Activated T-helper 1 cell treated with anti-CD3 and anti-CD28 coated beads, Interleukin-12 subunit alpha, Interleukin-12 subunit beta, Interleukin-2, Interleukin-4 antibody, amounts not matched to agents 30 ng/mL and 10 ng/mL and 1 ng/mL, durations not matched to agents 14 hours and 24 hours and 36 hours (primary cell): ENCODE measurements at regions not wholly inside any gene's neighbourhood (a gene's known extent, or its start where the extent isn't known, plus 50 kb on each side); places are given as distances from the start of the nearest gene placed in this dataset.

ENCODE experiments used
- DNase-seq: peaks from one replicate; pipeline ENCODE4 v3.0.0; 2021; ENCODE audit warnings: low spot score
- H3K27ac Mint-ChIP-seq: one replicate; pipeline ENCODE4 v1.8.0; 2021; ENCODE audit warnings: mild to moderate bottlenecking, mixed read lengths
- H3K27me3 Mint-ChIP-seq: one replicate; pipeline ENCODE4 v1.8.0; 2022; ENCODE audit warnings: mild to moderate bottlenecking, moderate library complexity, mixed read lengths; ENCODE audit not compliant: insufficient read depth
- H3K36me3 Mint-ChIP-seq: one replicate; pipeline ENCODE4 v1.8.0; 2021; ENCODE audit warnings: low read depth, mixed read lengths
- H3K4me1 Mint-ChIP-seq: one replicate; pipeline ENCODE4 v1.8.0; 2021; ENCODE audit warnings: low read depth, mixed read lengths
- H3K4me3 Mint-ChIP-seq: one replicate; pipeline ENCODE4 v1.8.0; 2021; ENCODE audit warnings: mild to moderate bottlenecking, moderate library complexity, mixed read lengths
- H3K9me3 Mint-ChIP-seq: one replicate; pipeline ENCODE4 v1.8.0; 2021; ENCODE audit warnings: mixed read lengths
- intact Hi-C: fragments of 100-400 bp; cut with micrococcal nuclease; formaldehyde crosslinking; loops from one replicate; pipeline ENCODE4 v1.15.1; 2024

- Mint-ChIP-seq H3K9me3 (peaks cover 5% of the 10 kb centered on the region), H3K4me1 (no peaks in the 10 kb centered on the region), H3K27me3 (no peaks in the 10 kb centered on the region), H3K36me3 (no peaks in the 10 kb centered on the region), H3K27ac (no peak overlapping the region), H3K4me3 (no peak overlapping the region)
- intact Hi-C loops: no loop called here
- no peak for DNase-seq
These were observed 260.5 kb downstream of the RFC3 start for GRCh38 chr13:34078334-34078999.

- intact Hi-C loops: no loop called here
- Mint-ChIP-seq H3K27me3 (no peaks in the 10 kb centered on the region), H3K27ac (no peak overlapping the region)
These were observed 267.3 kb downstream of the RFC3 start for GRCh38 chr13:34085204-34085603.

DNA sequence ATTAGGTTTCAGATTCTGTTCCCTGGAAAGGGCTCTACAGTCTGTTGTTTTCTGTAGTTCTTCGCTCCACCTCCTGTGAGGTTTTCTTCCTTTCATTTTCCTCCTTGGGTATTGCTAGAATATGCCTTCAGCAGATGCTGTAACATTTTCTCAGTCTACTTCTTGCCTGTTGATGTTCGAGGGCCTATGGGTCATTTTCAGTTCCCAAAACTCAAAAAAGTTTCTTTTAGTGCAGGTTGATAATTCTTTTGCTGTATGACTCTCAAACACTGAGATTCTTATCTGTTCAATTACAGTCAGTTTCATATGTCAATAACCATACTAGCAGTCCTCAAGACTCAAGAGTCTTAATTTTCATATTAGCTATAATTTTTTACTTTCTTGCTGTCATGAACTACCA lies 268.3 kb downstream of the RFC3 start:
- H3K9me3 Mint-ChIP-seq: peaks cover 18% of the 10 kb centered on the region
- no peak overlapping the region for H3K27ac Mint-ChIP-seq
- no peaks in the 10 kb centered on the region for H3K27me3 Mint-ChIP-seq
- H3K4me1 Mint-ChIP-seq: no peaks in the 10 kb centered on the region
- no peak for DNase-seq
- intact Hi-C loops: no loop called here
- no peak overlapping the region for H3K4me3 Mint-ChIP-seq
- H3K36me3 Mint-ChIP-seq: no peaks in the 10 kb centered on the region

More at GRCh38 chr13:34085204-34085603, 267.3 kb downstream of the RFC3 start:
- Mint-ChIP-seq H3K4me3 (no peak overlapping the region), H3K9me3 (peaks cover 18% of the 10 kb centered on the region), H3K36me3 (no peaks in the 10 kb centered on the region), H3K4me1 (no peaks in the 10 kb centered on the region)
- no peak for DNase-seq

GRCh38 chr13:34087791-34088190 lies 269.8 kb downstream of the RFC3 start:
- Mint-ChIP-seq H3K4me3 (no peak overlapping the region), H3K36me3 (no peaks in the 10 kb centered on the region), H3K27me3 (no peaks in the 10 kb centered on the region), H3K4me1 (no peaks in the 10 kb centered on the region), H3K9me3 (peaks cover 18% of the 10 kb centered on the region), H3K27ac (no peak overlapping the region)
- intact Hi-C loops: no loop called here
- DNase-seq: no peak

GRCh38 chr13:34103854-34104253 lies 285.9 kb downstream of the RFC3 start:
- no peaks in the 10 kb centered on the region for H3K27me3 Mint-ChIP-seq
- H3K27ac Mint-ChIP-seq: no peak overlapping the region
- H3K4me1 Mint-ChIP-seq: no peaks in the 10 kb centered on the region
- H3K36me3 Mint-ChIP-seq: no peaks in the 10 kb centered on the region
- H3K4me3 Mint-ChIP-seq: no peak overlapping the region
- no peak for DNase-seq
- intact Hi-C loops: no loop called here
- H3K9me3 Mint-ChIP-seq: peaks cover 8% of the 10 kb centered on the region

GRCh38 chr13:34104853-34105252 lies 286.9 kb downstream of the RFC3 start:
- no peaks in the 10 kb centered on the region for H3K27me3 Mint-ChIP-seq
- H3K4me3 Mint-ChIP-seq: no peak overlapping the region
- no peak overlapping the region for H3K27ac Mint-ChIP-seq
- H3K36me3 Mint-ChIP-seq: no peaks in the 10 kb centered on the region
- DNase-seq: no peak
- intact Hi-C loops: no loop called here
- no peaks in the 10 kb centered on the region for H3K4me1 Mint-ChIP-seq
- peaks cover 10% of the 10 kb centered on the region for H3K9me3 Mint-ChIP-seq

DNA sequence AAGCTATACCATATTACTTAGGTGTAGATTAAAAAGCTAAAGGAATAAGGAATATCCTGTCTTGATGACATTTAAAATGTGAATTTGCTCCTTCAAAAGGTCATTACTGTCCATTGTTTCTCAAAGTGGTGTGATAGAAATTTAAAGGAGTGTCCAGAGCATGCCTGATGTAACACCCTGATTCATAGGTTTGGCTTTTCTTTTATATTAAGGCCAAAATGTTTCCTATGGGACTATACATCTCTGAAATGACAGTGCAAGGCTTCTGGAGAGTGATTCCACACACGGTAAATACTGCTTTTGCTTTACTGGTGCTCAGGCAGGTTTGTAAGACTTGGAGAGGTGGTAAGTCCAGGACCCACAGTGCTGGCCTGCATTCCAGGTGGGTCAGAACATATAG lies 289.9 kb downstream of the RFC3 start:
- Mint-ChIP-seq H3K4me1 (no peaks in the 10 kb centered on the region), H3K27ac (no peak overlapping the region), H3K27me3 (peaks cover under 1% of the 10 kb centered on the region), H3K9me3 (peaks cover 7% of the 10 kb centered on the region), H3K36me3 (no peaks in the 10 kb centered on the region), H3K4me3 (no peak overlapping the region)
- intact Hi-C loops: no loop called here
- no peak for DNase-seq

DNA sequence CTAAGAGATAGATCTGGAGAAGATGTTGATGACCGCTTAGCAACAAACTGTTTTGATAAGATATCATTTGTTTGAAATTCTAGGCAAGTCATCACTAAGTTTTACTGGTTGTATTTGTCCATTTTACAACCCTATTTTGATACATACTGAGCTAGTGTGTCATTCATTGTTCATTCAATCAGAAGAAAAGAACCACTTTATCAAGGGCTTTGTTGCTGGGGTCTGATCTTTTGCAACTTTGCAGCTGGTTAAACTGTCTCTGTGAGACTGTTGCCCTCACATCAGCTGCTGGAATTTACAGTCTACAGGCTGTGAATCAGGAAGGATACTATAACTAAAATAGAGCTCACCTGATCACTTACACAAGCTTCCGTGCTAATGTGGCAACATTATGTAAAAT lies 290.5 kb downstream of the RFC3 start:
- Mint-ChIP-seq H3K27ac (no peak overlapping the region), H3K4me1 (no peaks in the 10 kb centered on the region), H3K27me3 (peaks cover 3% of the 10 kb centered on the region), H3K36me3 (no peaks in the 10 kb centered on the region), H3K4me3 (no peak overlapping the region), H3K9me3 (peaks cover 7% of the 10 kb centered on the region)
- no peak for DNase-seq
- intact Hi-C loops: no loop called here

DNA sequence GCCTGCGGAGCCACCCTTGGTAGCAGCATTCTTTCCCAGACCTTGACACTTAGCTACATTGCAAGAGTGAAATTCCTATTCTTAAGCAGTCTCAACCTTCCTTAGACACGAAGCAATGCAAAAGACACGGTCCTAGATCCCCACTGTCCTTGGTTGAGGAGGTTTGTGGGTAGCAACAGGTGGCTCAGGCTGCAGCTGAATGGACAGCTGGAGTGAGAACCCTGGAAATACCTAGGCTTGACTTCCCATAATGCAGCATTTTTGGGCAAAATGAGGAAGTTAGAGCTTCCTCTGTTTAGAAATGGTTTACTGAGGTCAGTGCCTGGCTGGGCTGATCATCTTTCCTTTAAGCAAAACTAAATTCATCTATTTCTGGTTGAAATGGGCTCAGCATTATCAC lies 296.6 kb downstream of the RFC3 start:
- Mint-ChIP-seq H3K4me3 (no peak overlapping the region), H3K27ac (no peak overlapping the region), H3K36me3 (no peaks in the 10 kb centered on the region), H3K9me3 (peaks cover 5% of the 10 kb centered on the region), H3K27me3 (peaks cover 3% of the 10 kb centered on the region), H3K4me1 (no peaks in the 10 kb centered on the region)
- intact Hi-C loops: no loop called here
- DNase-seq: no peak

DNA sequence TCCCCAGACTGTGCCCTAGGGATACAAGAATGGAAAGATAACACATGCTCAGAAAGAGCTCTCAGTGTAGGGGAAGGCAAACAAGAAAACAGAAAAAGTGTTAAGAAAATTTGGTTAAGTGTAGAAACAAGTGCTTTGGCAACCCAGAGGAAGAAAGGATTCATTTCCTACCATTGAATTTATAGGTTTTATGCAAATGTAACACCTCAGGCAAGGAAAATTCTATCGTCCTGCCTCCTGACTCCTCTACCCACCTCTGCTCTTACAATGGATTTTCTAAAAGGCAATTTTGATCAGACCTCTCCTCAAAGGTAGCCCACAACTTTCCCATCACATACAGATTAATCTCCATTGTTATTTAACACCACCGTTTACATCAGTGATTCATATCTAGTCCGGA lies 298.7 kb downstream of the RFC3 start:
- no peak for DNase-seq
- peaks cover 9% of the 10 kb centered on the region for H3K9me3 Mint-ChIP-seq
- H3K27ac Mint-ChIP-seq: no peak overlapping the region
- peaks cover 3% of the 10 kb centered on the region for H3K27me3 Mint-ChIP-seq
- intact Hi-C loops: no loop called here
- no peak overlapping the region for H3K4me3 Mint-ChIP-seq
- H3K4me1 Mint-ChIP-seq: no peaks in the 10 kb centered on the region
- no peaks in the 10 kb centered on the region for H3K36me3 Mint-ChIP-seq

DNA sequence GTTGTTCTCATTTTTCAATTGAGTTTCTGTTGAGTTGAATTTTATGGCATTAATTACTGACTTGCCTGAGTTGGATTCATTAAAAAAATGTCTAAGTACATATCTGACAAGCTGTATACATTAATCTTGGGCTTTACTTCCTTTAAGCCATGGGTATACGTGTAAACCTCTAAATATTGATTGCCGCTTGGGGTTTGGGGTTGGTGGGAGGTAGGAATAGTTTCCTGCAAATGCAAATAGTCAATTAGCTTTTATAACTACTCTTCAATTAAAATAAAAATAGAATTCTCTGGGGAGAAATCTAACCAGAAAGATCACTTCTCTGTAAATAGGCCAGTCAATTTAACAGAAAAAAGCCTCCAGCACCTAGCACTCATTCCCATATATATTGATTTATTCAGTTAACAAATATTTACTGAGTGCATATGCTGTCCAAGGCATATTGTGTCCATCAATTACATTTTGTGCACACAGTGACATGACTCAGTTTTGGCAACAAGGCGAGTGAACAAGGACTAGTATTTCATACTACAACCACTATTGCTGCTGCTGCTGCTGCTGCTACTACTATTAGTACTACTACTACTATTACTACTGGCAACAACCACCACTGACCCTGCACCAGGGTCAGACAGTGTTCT lies 306.8 kb downstream of the RFC3 start:
- Mint-ChIP-seq H3K9me3 (peaks cover 4% of the 10 kb centered on the region), H3K36me3 (no peaks in the 10 kb centered on the region), H3K27me3 (no peaks in the 10 kb centered on the region), H3K4me3 (no peak overlapping the region), H3K4me1 (no peaks in the 10 kb centered on the region), H3K27ac (no peak overlapping the region)
- intact Hi-C loops: no loop called here
- DNase-seq: no peak

- no peaks in the 10 kb centered on the region for H3K9me3 Mint-ChIP-seq
- no peaks in the 10 kb centered on the region for H3K4me1 Mint-ChIP-seq
- no peaks in the 10 kb centered on the region for H3K27me3 Mint-ChIP-seq
- intact Hi-C loops: no loop called here
- no peak overlapping the region for H3K27ac Mint-ChIP-seq
- no peak overlapping the region for H3K4me3 Mint-ChIP-seq
- no peaks in the 10 kb centered on the region for H3K36me3 Mint-ChIP-seq
- no peak for DNase-seq
These were observed 309.6 kb downstream of the RFC3 start for GRCh38 chr13:34127523-34127922.

DNA sequence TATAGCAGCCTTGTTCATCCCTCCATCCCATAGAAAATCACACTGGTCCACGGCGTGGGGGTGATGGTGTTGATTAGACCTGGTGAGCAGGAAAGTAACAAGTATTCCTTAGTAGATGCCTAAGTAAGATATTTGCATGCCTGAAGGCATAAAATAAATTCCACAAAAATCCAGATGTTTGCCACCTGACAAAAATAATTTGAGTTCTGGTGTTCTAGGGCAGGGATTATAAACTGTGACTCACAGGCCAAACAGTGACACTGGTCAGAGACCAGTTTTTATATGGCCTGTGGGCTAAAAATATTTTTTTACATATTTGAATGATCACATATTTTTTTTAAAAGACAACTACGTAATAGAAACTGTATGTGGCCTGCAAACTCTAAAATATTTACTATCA lies 310.7 kb downstream of the RFC3 start:
- no peaks in the 10 kb centered on the region for H3K36me3 Mint-ChIP-seq
- H3K9me3 Mint-ChIP-seq: no peaks in the 10 kb centered on the region
- H3K4me1 Mint-ChIP-seq: no peaks in the 10 kb centered on the region
- H3K4me3 Mint-ChIP-seq: no peak overlapping the region
- no peak for DNase-seq
- no peaks in the 10 kb centered on the region for H3K27me3 Mint-ChIP-seq
- intact Hi-C loops: no loop called here
- H3K27ac Mint-ChIP-seq: no peak overlapping the region

DNA sequence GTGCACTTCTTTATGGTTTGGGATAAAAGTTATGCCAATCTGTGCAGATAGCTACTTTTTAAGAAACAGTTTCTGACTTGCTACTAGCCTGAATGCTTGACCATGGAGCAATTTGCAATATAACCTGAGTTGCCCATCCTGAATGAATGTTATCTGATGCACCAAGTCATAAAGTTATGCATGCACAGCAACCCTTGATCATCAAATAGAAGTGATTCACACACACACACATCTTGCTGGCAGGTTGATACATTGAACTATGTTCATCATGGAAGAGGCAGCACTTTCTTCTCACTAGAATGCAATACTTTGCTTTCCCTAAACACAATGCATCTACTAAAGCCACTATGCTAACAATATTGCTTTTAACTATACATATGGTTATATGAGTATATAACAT lies 311.5 kb downstream of the RFC3 start:
- Mint-ChIP-seq H3K36me3 (no peaks in the 10 kb centered on the region), H3K4me1 (no peaks in the 10 kb centered on the region), H3K27ac (no peak overlapping the region), H3K4me3 (no peak overlapping the region), H3K9me3 (no peaks in the 10 kb centered on the region), H3K27me3 (peaks cover under 1% of the 10 kb centered on the region)
- DNase-seq: no peak
- intact Hi-C loops: no loop called here
